Transverse colon (tissue), 4 donors: ENCODE measurements at regions not wholly inside any gene's neighbourhood (a gene's known extent, or its start where the extent isn't known, plus 50 kb on each side); places are given as distances from the start of the nearest gene placed in this dataset.

Experiments used
- CTCF ChIP-seq, 5 experiments: fragments of 200-600 bp in 3 of 5; fragments of 450-650 bp in 2 of 5; sonication (generic) in 3 of 5; IDR thresholded peaks; 1 replicate in 2 of 5; 2 replicates in 3 of 5; pipeline ENCODE4 v1.5.1; 2016 to 2017; ENCODE audit warnings: antibody characterized with exemption in 5 of 5, inconsistent platforms in 3 of 5, mild to moderate bottlenecking in 2 of 5, moderate library complexity in 1 of 5
- EP300 ChIP-seq: sonication (generic); formaldehyde crosslinking; IDR thresholded peaks from one replicate; pipeline ENCODE4 v1.6.1; 2017; ENCODE audit warnings: antibody characterized with exemption, low read depth
- POLR2A ChIP-seq: fragments of 450-650 bp; IDR thresholded peaks from one replicate; pipeline ENCODE4 v1.6.1; 2016; ENCODE audit warnings: antibody characterized with exemption, mild to moderate bottlenecking, moderate library complexity
- POLR2AphosphoS5 ChIP-seq, 3 donors: sonication (generic); formaldehyde crosslinking; IDR thresholded peaks; one replicate each; pipeline ENCODE4 v1.6.1; 2016; ENCODE audit warnings: antibody characterized with exemption in 3 of 3

GRCh38 chr11:80182901-80183300, 742.1 kb upstream of the TENM4 start:
- TF ChIP-seq POLR2A, result no peak
- TF ChIP-seq CTCF (IDR thresholded peaks at IDR 0.05), result no peak
- no peak for TF ChIP-seq EP300
- TF ChIP-seq POLR2AphosphoS5 (IDR thresholded peaks at IDR 0.05), result no peak
